GM12878 (cell line): ENCODE measurements at regions not wholly inside any gene's neighbourhood (a gene's known extent, or its start where the extent isn't known, plus 50 kb on each side); places are given as distances from the start of the nearest gene placed in this dataset.
"Not testable (repeated sequence)": the region's sequence is repeated elsewhere in the genome, so short reads cannot be mapped to it uniquely, and the experiment has no call there.

ENCODE experiments used
- ATAC-seq: fragments of 200-7000 bp; cut with Tn5 transposase; 3 replicates; pipeline ENCODE4 v1.9.1; 2020; ENCODE audit warnings: mild to moderate bottlenecking, moderate library complexity
- BruUV-seq: library from RNA; stranded (reverse); fragments of 400-500 nt; replicated peaks from 2 replicates; lab custom pipeline; 2021; lab: Mats Ljungman, UMichigan
- CTCF ChIA-PET: fragments of 300-600 bp; sonication (Branson Sonifier 250); formaldehyde crosslinking; extraction: SDS; loops from one replicate; lab custom pipeline; 2021; ENCODE audit warnings: inconsistent platforms; lab: Yijun Ruan, JAX
- POLR2A ChIA-PET: fragments of 350-600 bp; formaldehyde crosslinking; extraction: SDS; loops from one replicate; lab custom pipeline; 2021; ENCODE audit warnings: inconsistent platforms; lab: Charles Lee
- RAD21 ChIA-PET: fragments of 300-600 bp; sonication (Branson Sonifier 250); formaldehyde crosslinking; loops from one replicate; lab custom pipeline; 2023; ENCODE audit warnings: antibody characterized with exemption; ENCODE audit not compliant: unreplicated experiment; lab: Charles Lee
- SMC1A ChIA-PET: fragments of 300-600 bp; sonication (Branson Sonifier 250); formaldehyde crosslinking; loops from one replicate; lab custom pipeline; 2023; ENCODE audit not compliant: unreplicated experiment, uncharacterized antibody; lab: Charles Lee
- DNase-seq: peaks from one replicate; pipeline ENCODE4 v3.0.0-alpha.2; 2011; ENCODE audit warnings: low read depth, low spot score
- FAIRE-seq: peaks from 3 replicates; lab custom pipeline; 2011; peaks lifted over from hg19 to GRCh38; lab: Jason Lieb, UNC
- H2AFZ ChIP-seq: 2 replicates; pipeline ENCODE4 v1.6.0; 2011; ENCODE audit warnings: low read depth, low read length, control low read depth; ENCODE audit not compliant: control insufficient read depth
- H3K27ac ChIP-seq: 2 replicates; pipeline ENCODE4 v1.5.1; 2011; ENCODE audit warnings: control low read depth; ENCODE audit not compliant: control insufficient read depth, insufficient read depth
- H3K27me3 ChIP-seq, 2 experiments: replicated peaks in 1 of 2; 2 replicates each; pipeline versions ENCODE4 v1.6.0 to v1.6.1; 2011; ENCODE audit warnings: low read length in 1 of 2; ENCODE audit not compliant: control insufficient read depth in 2 of 2, insufficient read depth in 2 of 2
- H3K36me3 ChIP-seq, 2 experiments: 2 replicates each; pipeline ENCODE4 v1.5.1; 2011; ENCODE audit warnings: low read length in 1 of 2; ENCODE audit not compliant: control insufficient read depth in 2 of 2, insufficient read depth in 2 of 2
- H3K4me1 ChIP-seq: 2 replicates; pipeline ENCODE4 v1.6.1; 2011; ENCODE audit warnings: mild to moderate bottlenecking, low read length, moderate library complexity, mixed read lengths; ENCODE audit not compliant: control insufficient read depth, insufficient read depth
- H3K4me2 ChIP-seq: 2 replicates; pipeline ENCODE4 v1.6.0; 2011; ENCODE audit warnings: control low read depth; ENCODE audit not compliant: control insufficient read depth, insufficient read depth
- H3K4me3 ChIP-seq: fragments of 200-600 bp; sonication (generic); 2 replicates; pipeline ENCODE4 v1.5.1; 2016
- H3K79me2 ChIP-seq: 2 replicates; pipeline ENCODE4 v1.6.0; 2011; ENCODE audit warnings: low read length; ENCODE audit not compliant: control insufficient read depth, insufficient read depth
- H3K9ac ChIP-seq: 2 replicates; pipeline ENCODE4 v1.8.0; 2011; ENCODE audit warnings: low read length, control low read depth, mixed read lengths; ENCODE audit not compliant: control insufficient read depth, insufficient read depth
- H3K9me3 ChIP-seq: replicated peaks from 3 replicates; pipeline ENCODE4 v1.5.1; 2011; ENCODE audit warnings: mild to moderate bottlenecking, low read length; ENCODE audit not compliant: control insufficient read depth, insufficient read depth
- H4K20me1 ChIP-seq: 2 replicates; pipeline ENCODE4 v1.6.0; 2011; ENCODE audit not compliant: control insufficient read depth, insufficient read depth
- CEBPB ChIP-seq, 2 experiments: fragments of 150-350 bp in 1 of 2; IDR thresholded peaks; 2 replicates each; pipeline ENCODE4 v1.6.1; 2012 to 2014; ENCODE audit warnings: low read depth in 2 of 2, low read length in 2 of 2, borderline replicate concordance in 1 of 2, inconsistent platforms in 1 of 2
- ESRRA ChIP-seq: IDR thresholded peaks from 2 replicates; pipeline ENCODE4 v1.6.1; 2012; ENCODE audit warnings: mild to moderate bottlenecking, low read length, improper control_type of control experiment
- EZH2 ChIP-seq: IDR thresholded peaks from 2 replicates; pipeline ENCODE4 v1.6.1; 2012; ENCODE audit warnings: low read depth, mild to moderate bottlenecking, control low read depth, inconsistent platforms, low read length, borderline replicate concordance; ENCODE audit not compliant: control insufficient read depth
- IKZF1 ChIP-seq: fragments of 450-650 bp; conservative IDR thresholded peaks from 2 replicates; pipeline ENCODE4 v1.6.1; 2017; ENCODE audit warnings: antibody characterized with exemption, mild to moderate bottlenecking
- IKZF2 ChIP-seq, 2 experiments: fragments of 450-650 bp; IDR thresholded peaks; 2 replicates each; pipeline ENCODE4 v1.6.1; 2017; ENCODE audit warnings: mild to moderate bottlenecking in 2 of 2, moderate library complexity in 2 of 2
- KDM1A ChIP-seq: fragments of 200-600 bp; sonication (generic); IDR thresholded peaks from 2 replicates; pipeline ENCODE4 v1.6.1; 2016; ENCODE audit warnings: borderline replicate concordance
- LARP7 ChIP-seq: fragments of 450-650 bp; IDR thresholded peaks from 2 replicates; pipeline ENCODE4 v1.6.1; 2017; ENCODE audit warnings: mild to moderate bottlenecking
- MTA2 ChIP-seq: fragments of 450-650 bp; IDR thresholded peaks from 2 replicates; pipeline ENCODE4 v1.6.1; 2016; ENCODE audit warnings: low read depth, mild to moderate bottlenecking, moderate library complexity
- MTA3 ChIP-seq: IDR thresholded peaks from 2 replicates; pipeline ENCODE4 v1.6.1; 2012; ENCODE audit warnings: low read length, inconsistent platforms, borderline replicate concordance
- MYB ChIP-seq: fragments of 150-350 bp; IDR thresholded peaks from 2 replicates; pipeline ENCODE4 v1.6.1; 2014; ENCODE audit warnings: mild to moderate bottlenecking, low read depth, low read length, borderline replicate concordance
- NFIC ChIP-seq: IDR thresholded peaks from 2 replicates; pipeline ENCODE4 v1.6.1; 2012; ENCODE audit warnings: low read depth, mild to moderate bottlenecking, inconsistent platforms, low read length, moderate library complexity
- RUNX3 ChIP-seq: IDR thresholded peaks from 2 replicates; pipeline ENCODE4 v1.6.1; 2012; ENCODE audit warnings: low read length, inconsistent platforms
- TAF1 ChIP-seq: IDR thresholded peaks from 2 replicates; pipeline ENCODE4 v1.6.1; 2011; ENCODE audit warnings: mild to moderate bottlenecking, low read depth, low read length, borderline replicate concordance
- TBL1XR1 ChIP-seq: IDR thresholded peaks from 2 replicates; pipeline ENCODE4 v1.6.1; 2012; ENCODE audit warnings: low read depth, low read length, improper control_type of control experiment
- ZNF24 ChIP-seq: fragments of 450-650 bp; IDR thresholded peaks from 2 replicates; pipeline ENCODE4 v1.6.1; 2017; ENCODE audit warnings: antibody characterized with exemption, mild to moderate bottlenecking
- WGBS: methylation state at CpG from one replicate; pipeline ENCODE4 v1.1.6; 2016; ENCODE audit warnings: low lambda C conversion rate; ENCODE audit not compliant: insufficient replicate concordance, insufficient coverage; ENCODE audit errors: missing lambda C conversion rate; 5-methylcytosine and 5-hydroxymethylcytosine counted together
- in situ Hi-C: fragments of 300-500 bp; cut with MboI; formaldehyde crosslinking; loops from 9 replicates; pipeline ENCODE4 v1.14.3; 2018; ENCODE audit warnings: mixed read lengths
- intact Hi-C: fragments of 100-400 bp; cut with micrococcal nuclease; formaldehyde crosslinking; loops from one replicate; pipeline ENCODE4 v1.14.2; 2022; ENCODE audit not compliant: unreplicated experiment
- TF ChIP-seq, protein P1 (sequence below): IDR thresholded peaks from 2 replicates; pipeline ENCODE4 v1.6.1; 2011; ENCODE audit warnings: low read depth, mild to moderate bottlenecking, low read length, moderate library complexity, borderline replicate concordance; ENCODE audit errors: extremely low read depth

DNA sequence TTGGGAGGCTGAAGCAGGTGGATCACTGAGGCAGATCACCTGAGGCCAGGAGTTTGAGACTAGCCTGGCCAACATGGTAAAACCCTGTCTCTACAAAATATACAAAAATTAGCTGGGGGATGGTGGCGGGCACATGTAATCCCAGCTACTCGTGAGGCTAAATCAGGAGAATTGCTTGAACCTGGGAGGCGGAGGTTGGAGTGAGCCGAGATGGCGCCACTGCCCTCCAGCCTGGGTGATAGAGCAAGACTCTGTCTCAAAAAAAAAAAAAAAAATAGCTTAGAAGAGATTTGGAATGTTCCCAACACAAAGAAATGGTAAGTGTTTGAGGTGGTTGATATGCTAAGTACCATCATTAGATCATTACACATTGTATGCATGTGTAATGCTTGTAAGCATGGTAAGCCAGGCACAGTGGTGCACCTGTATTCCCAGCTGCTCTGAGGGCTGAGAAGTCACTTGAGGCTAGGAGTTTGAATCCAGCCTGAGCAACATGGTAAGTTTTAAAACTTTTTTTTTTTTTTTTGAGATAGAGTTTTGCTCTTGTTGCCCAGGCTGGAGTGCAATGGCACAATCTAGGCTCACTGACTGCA lies 77.8 kb upstream of the CAB39 start:
- FAIRE-seq, H3K79me2 ChIP-seq, H3K27me3 ChIP-seq, H3K9ac ChIP-seq, H4K20me1 ChIP-seq, H3K36me3 ChIP-seq, in situ Hi-C loops, H3K4me2 ChIP-seq, H2AFZ ChIP-seq, H3K27ac ChIP-seq, ATAC-seq, BruUV-seq, DNase-seq, H3K9me3 ChIP-seq, H3K4me3 ChIP-seq: not testable (repeated sequence)
- RAD21 ChIA-PET, result interaction anchor here (0.6 to 4.2 kb wide), 11 partner anchors 9 to 566 kb away, joined by 3 to 49 read pairs (median 4); no protein-coding TSS in a partner anchor
- H3K4me1 ChIP-seq, result peaks cover 14% of the 10 kb centered on the region
- SMC1A ChIA-PET, result interaction anchor here (0.6 to 6.9 kb wide), 8 partner anchors 14 to 167 kb away, joined by 3 to 75 read pairs (median 6); no protein-coding TSS in a partner anchor
- intact Hi-C loops, result loop anchor here (5.0 kb wide), 1 partner anchor 162 kb away; no protein-coding TSS in a partner anchor
- CTCF ChIA-PET, result interaction anchor here (0.7 to 1.2 kb wide), 2 partner anchors 163 to 288 kb away, joined by 3 to 4 read pairs; no protein-coding TSS in a partner anchor
- POLR2A ChIA-PET, result interaction anchor here (0.5 to 4.0 kb wide), 8 partner anchors 20 to 317 kb away, joined by 3 to 27 read pairs (median 5); no protein-coding TSS in a partner anchor
- 96% methylated on average over 5 of the region's 5 CpGs for WGBS

DNA sequence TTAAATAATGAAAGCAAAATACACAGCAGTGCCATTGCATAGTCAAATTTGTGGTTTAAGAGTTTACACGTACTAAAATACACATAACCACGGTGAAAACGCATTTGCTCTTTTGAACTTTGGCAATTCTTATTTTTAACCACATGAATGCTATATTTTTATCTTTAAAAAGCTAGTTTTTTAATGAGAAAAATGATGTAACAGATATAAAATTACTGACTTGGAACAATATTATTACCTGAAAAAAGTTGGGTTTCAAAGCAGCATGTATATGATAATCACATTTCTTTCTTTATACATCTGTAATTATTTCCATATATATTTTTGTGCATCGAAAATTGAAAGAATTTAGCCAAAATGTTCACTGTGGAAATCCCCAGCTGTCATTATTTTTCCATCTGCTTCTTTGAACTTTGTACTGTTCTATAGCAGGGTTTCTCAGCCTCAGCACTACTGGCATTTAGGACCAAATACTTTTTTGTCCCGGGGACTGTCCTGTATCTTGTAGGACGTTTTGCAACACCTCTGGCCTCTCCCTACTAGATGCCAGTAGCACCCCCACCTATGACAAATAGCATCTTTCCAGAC lies 75.9 kb upstream of the CAB39 start:
- Histone ChIP-seq H3K9me3 (no peaks in the 10 kb centered on the region), H2AFZ (peak overlapping the region; percentile 41; the same call in 1 of the 2 replicates), H3K79me2 (no peaks in the 10 kb centered on the region), H3K4me3 (no peak overlapping the region), H3K4me2 (peak overlapping the region; percentile 71), H3K27ac (peak overlapping the region; percentile 54), H3K9ac (peak overlapping the region; percentile 2; the same call in 1 of the 2 replicates), H3K4me1 (peaks cover 14% of the 10 kb centered on the region), H3K36me3 (no peaks in the 10 kb centered on the region), H3K27me3 (no peaks in the 10 kb centered on the region), H4K20me1 (no peaks in the 10 kb centered on the region)
- RAD21 ChIA-PET, result interaction anchor here (0.5 to 4.5 kb wide), 14 partner anchors 12 to 160 kb away, joined by 3 to 49 read pairs (median 8); no protein-coding TSS in a partner anchor
- SMC1A ChIA-PET, result interaction anchor here (0.7 to 6.9 kb wide), 17 partner anchors 8 to 162 kb away, joined by 3 to 75 read pairs (median 6); no protein-coding TSS in a partner anchor
- ATAC-seq, result peak; percentile 70
- no peak for FAIRE-seq
- WGBS, result 8% methylated on average over 6 of the region's 6 CpGs
- POLR2A ChIA-PET, result interaction anchor here (0.5 to 6.1 kb wide), 10 partner anchors 13 to 665 kb away, joined by 3 to 45 read pairs (median 6); no protein-coding TSS in a partner anchor
- intact Hi-C loops, result loop anchor here (1.0 kb wide), 1 partner anchor 23 kb away; no protein-coding TSS in a partner anchor
- CTCF ChIA-PET, result interaction anchor here (0.6 to 3.1 kb wide), 8 partner anchors 12 to 162 kb away, joined by 3 to 11 read pairs (median 3); no protein-coding TSS in a partner anchor
- BruUV-seq, result no TSS peak
- in situ Hi-C loops, result no loop called here
- DNase-seq, result no peak
- TF ChIP-seq NFIC (peak; percentile 89), LARP7 (no peak), CEBPB (IDR thresholded peaks at IDR 0.05; ENCODE audit: borderline replicate concordance in 1 of 2, low read depth in 2 of 2, low read length in 2 of 2) (no peak; a peak in 1 of 4 replicates), IKZF1 (peak; percentile 78), EZH2 (no peak), MYB (no peak), KDM1A (no peak), ESRRA (no peak), IKZF2 (IDR thresholded peaks at IDR 0.05) (peak; percentile 72 to 81), TAF1 (no peak), MTA3 (no peak), ZNF24 (0 out of 2 replicates have a peak, but pooled peaks have one; percentile 29), TBL1XR1 (peak; percentile 62; the same call in 1 of the 2 replicates), MTA2 (peak; percentile 85), RUNX3 (peak; percentile 94)
- TF ChIP-seq, protein P1, sequence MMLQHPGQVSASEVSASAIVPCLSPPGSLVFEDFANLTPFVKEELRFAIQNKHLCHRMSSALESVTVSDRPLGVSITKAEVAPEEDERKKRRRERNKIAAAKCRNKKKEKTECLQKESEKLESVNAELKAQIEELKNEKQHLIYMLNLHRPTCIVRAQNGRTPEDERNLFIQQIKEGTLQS, result no peak
